SK-N-SH treated with all-trans-retinoic acid at 6 μM for 48 hours (cell line): ENCODE measurements at regions not wholly inside any gene's neighbourhood (a gene's known extent, or its start where the extent isn't known, plus 50 kb on each side); places are given as distances from the start of the nearest gene placed in this dataset.

Experiments used
- ARNTL ChIP-seq: fragments of 450-650 bp; formaldehyde crosslinking; IDR thresholded peaks from 2 replicates; pipeline ENCODE4 v1.5.0; 2020; ENCODE audit warnings: low read depth, mild to moderate bottlenecking, moderate library complexity, borderline replicate concordance
- BACH2 ChIP-seq: fragments of 250-450 bp; sonication (Bioruptor Pico); IDR thresholded peaks from 2 replicates; pipeline ENCODE4 v1.9.0; 2021; ENCODE audit warnings: mild to moderate bottlenecking, borderline replicate concordance
- CREB5 ChIP-seq: fragments of 250-450 bp; sonication (Bioruptor Pico); IDR thresholded peaks from 2 replicates; pipeline ENCODE4 v1.5.1; 2020; ENCODE audit warnings: low read depth, mild to moderate bottlenecking, moderate library complexity
- GLIS3 ChIP-seq: fragments of 250-450 bp; sonication (Bioruptor Pico); IDR thresholded peaks from 2 replicates; pipeline ENCODE4 v1.5.0; 2020; ENCODE audit warnings: mild to moderate bottlenecking, moderate library complexity
- ISL1 ChIP-seq: fragments of 250-450 bp; sonication (Bioruptor Pico); IDR thresholded peaks from 2 replicates; pipeline ENCODE4 v2.1.2; 2022; ENCODE audit warnings: mild to moderate bottlenecking, moderate library complexity
- OSR1 ChIP-seq: fragments of 250-450 bp; sonication (Bioruptor Pico); IDR thresholded peaks from 2 replicates; pipeline ENCODE4 v1.8.0; 2022; ENCODE audit warnings: moderate library complexity, mild to moderate bottlenecking, inconsistent platforms
- POU6F1 ChIP-seq: fragments of 250-450 bp; sonication (Bioruptor Pico); IDR thresholded peaks from 2 replicates; pipeline ENCODE4 v1.8.0; 2021; ENCODE audit warnings: low read depth, mild to moderate bottlenecking, moderate library complexity, borderline replicate concordance
- PPARA ChIP-seq: fragments of 250-450 bp; sonication (Bioruptor Pico); IDR thresholded peaks from 2 replicates; pipeline ENCODE4 v1.5.0; 2020; ENCODE audit warnings: mild to moderate bottlenecking, borderline replicate concordance
- RARB ChIP-seq: fragments of 250-450 bp; sonication (Bioruptor Pico); IDR thresholded peaks from 2 replicates; pipeline ENCODE4 v1.8.0; 2021; ENCODE audit warnings: mild to moderate bottlenecking, moderate library complexity
- TOX ChIP-seq: fragments of 250-450 bp; sonication (Bioruptor Pico); IDR thresholded peaks from 2 replicates; pipeline ENCODE4 v1.8.0; 2021; ENCODE audit warnings: mild to moderate bottlenecking, moderate library complexity, borderline replicate concordance
- ZFP3 ChIP-seq: fragments of 250-450 bp; sonication (Bioruptor Pico); IDR thresholded peaks from 2 replicates; pipeline ENCODE4 v1.5.0; 2020; ENCODE audit warnings: mild to moderate bottlenecking, moderate library complexity

- TF ChIP-seq OSR1 (CRISPR knock-in tag) (no peak), PPARA (CRISPR knock-in tag) (no peak), ISL1 (CRISPR knock-in tag) (no peak), GLIS3 (no peak), RARB (no peak), ZFP3 (CRISPR knock-in tag) (no peak), CREB5 (CRISPR knock-in tag) (no peak), BACH2 (CRISPR knock-in tag) (no peak), TOX (no peak), POU6F1 (CRISPR knock-in tag) (no peak), ARNTL (no peak)
Measured at GRCh38 chr11:70604630-70605467, 206.5 kb downstream of the CTTN start.
